GM19043 (cell line): ENCODE measurements at regions not wholly inside any gene's neighbourhood (a gene's known extent, or its start where the extent isn't known, plus 50 kb on each side); places are given as distances from the start of the nearest gene placed in this dataset.

Experiments
- ATAC-seq: cut with Tn5 transposase; IDR thresholded peaks from one replicate; pipeline ENCODE4 v1.9.1; 2021; ENCODE audit warnings: low read depth; ENCODE audit not compliant: unreplicated experiment

DNA sequence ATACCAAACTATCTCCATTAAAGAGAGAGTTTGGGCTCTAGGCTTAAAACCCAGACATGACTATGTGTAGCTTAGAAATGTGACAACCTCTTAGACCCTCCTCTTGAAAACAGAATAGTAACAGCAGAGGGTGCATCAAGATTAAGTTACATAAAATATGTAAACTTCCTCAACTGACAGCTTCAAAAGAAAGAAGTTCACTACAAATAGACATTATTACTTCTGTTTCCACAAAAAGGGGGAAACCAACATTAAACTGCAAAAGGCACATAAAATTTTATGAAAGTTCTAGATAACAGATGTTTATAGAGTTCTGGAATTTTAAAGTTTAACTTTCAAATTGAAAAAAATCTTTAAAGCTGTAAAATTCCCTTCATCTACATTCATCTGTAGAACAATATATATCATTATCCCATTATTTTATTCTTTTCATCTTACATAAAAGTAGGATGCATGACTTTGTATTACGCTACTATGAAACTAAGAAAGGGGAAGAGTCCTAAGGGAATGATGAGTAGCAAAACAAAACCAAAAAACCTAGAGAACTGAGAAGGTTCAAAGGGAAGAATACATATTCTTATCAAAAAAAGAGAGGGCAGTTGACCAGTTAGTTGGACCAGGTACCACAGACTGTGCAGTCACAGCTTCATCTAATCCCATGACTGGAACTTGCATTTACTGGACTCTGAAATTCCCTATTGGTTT is 177.0 kb downstream of the SIPA1L2 start:
- ATAC-seq = no peak

DNA sequence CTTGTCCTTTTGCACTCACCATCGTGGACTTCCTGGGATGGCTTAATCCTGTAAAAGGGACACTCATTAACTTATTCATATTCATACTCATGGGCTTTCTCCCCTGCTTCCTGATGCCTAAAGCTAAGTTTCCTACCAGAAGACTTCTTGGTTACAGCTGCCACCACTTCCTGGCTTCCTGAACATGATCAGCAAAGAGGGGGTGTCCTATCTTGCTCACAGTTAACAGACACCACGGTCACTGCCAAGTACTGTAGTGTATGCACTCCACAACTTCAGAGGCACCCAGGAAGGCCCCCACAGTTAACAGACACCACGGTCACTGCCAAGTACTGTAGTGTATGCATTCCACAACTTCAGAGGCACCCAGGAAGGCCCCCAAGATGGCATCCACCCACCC is 177.8 kb downstream of the SIPA1L2 start:
- no peak for ATAC-seq

DNA sequence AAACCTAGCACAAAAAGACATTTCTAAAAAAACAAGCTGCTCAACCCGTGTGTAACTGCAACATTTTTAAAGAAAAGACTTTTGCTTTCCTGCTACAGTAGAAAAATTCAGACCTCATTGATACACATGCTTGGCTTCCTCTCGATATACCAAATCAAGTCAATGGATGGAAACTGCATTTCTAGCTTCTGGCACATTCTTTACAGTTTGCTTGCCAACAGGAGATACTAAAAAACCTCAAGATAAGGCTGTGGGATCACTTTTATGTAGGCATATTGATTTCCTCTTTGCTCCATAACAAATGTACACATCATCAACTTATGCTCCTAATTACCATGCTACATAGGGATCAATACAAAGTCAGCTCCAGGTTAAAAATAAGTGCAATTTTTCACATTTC is 178.4 kb downstream of the SIPA1L2 start:
- ATAC-seq = no peak

DNA sequence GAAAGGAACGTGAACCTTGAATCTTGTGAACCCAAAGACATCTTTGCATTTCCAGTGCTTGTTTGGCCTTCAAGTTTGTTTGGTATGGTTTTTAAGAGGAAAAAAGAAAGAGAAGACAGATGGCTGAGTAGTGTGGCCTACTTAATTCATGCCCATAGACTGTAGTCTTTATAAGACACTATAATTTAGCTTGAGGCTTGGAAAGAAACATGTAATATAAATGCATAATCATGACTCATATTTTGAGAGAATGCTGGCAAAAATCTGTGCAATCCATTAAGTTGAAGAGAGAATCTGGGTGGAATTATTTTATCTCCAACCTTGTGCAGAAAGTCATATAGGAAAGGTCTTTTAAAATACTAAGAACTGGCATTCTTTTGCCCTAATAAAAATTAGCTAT is 179.3 kb downstream of the SIPA1L2 start:
- no peak for ATAC-seq

DNA sequence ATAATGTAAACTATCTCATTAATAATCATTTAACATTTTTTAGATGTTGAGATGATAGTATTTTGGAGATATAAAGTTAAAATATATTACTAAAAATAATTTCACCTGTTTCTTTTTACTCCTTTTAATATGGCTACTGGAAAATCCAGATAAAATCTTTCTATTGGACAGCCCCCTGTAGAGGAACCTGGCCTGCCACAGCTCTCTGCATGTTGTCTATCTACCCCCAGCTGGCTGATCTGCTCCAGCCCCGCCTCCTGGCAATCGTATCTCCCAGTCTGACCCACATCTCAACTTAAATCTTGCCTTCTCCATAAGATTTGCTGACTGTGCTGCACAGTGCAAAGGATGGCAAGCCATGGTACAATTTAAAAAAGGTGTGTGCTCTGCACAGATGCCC is 182.8 kb downstream of the SIPA1L2 start:
- ATAC-seq = no peak

DNA sequence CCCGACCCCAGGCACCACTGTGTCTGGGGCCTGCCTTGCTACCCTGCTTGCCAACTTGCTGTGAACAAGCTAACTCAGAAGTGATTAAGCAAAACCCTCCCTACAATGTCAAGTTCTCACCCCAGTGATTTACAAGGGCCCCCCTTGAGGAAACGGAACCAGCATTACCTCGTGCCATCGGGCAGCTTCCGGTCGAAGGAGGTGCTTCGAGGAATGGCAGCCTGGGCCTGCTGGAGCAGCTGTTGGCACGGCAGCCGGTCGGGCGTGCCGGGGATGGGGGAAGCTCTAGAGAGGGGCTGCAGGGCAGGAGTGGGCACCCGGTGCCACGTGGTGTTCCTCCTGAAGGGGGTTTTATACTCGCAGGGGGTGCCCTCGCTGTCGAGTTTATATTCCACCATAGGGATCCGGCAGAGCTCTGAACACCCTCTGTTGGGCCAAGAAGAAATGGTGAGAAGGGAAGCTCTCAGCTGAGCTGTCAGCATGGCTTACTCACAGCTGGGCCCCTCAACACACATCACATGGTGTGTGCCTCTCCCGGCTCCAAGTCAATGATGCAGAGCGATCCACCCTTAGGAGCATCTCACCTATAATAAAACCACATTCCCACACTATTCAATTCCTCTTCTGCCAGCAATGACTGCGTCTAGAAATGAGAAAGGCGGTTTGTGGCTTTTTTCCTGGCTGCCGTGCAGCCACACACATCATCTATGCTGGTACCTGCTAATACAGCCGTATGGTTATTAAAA is 184.4 kb downstream of the SIPA1L2 start:
- no peak for ATAC-seq

DNA sequence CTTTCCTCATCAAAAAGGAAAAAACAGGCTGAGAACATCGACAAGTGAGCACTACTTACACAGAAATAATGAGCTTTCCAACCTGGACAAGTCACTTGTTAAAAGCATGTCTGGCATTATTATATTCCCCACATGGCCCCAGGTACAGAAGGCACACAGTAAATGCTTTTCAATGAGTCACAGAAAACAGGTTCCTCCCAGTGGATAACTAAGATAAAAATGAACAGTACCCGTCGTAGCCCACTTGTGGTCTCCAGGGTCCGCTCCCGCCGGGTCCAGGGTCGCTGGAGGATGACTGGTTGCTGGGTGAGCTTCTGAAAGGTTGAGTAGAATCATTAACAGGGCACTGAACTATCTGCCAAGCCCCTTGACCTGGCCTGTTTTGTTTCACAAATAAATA is 186.6 kb downstream of the SIPA1L2 start:
- no peak for ATAC-seq

DNA sequence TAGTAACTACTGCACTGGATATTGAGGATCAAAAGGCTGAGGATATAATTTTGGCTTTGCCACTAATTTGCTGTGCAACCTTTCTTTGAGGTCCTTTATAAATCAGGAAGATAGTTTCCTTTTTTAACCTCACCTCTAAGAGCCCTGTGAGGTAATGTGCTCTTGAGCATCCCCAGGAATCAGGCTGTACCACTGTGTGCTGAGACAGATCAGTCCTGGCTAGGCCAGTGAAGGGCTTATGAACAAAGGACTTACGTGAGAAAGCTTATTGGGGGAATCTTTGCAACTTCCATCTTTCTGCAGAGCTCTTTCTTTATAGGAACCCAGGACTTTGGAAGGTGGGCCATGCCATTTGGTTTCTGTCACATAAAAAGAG is 188.9 kb downstream of the SIPA1L2 start:
- ATAC-seq = no peak

DNA sequence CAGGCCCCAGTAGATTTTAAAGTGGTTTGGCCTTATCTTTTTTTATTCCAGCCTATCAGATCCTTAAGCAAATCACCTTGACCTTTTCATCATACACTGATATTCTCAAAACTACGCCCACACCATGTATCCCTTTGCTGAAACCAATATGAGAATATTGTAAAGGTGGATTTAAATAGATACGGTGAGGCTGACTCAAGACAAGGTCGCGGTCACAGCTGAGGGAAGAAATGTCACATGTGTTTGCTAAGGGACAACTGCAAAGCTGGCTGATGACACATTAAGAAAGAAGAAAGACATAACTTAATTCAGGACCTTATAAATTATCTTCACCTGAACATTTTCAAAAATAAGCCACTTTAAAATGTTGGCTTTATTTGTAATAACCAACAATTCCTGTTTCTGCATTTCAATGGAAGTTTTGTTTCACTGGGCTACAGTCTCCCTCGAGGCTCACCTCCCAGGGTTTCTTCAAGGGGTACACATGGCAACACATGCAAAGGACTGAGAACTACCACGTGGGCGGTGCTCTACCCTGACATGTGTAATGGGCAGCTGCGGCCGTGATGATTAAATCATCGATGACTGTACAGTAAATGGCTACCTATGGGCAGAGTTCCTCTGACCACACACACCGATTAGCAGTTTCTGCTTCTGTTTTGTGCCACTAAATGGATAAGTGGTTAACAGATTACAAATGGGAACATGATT is 189.5 kb downstream of the SIPA1L2 start:
- ATAC-seq = no peak

DNA sequence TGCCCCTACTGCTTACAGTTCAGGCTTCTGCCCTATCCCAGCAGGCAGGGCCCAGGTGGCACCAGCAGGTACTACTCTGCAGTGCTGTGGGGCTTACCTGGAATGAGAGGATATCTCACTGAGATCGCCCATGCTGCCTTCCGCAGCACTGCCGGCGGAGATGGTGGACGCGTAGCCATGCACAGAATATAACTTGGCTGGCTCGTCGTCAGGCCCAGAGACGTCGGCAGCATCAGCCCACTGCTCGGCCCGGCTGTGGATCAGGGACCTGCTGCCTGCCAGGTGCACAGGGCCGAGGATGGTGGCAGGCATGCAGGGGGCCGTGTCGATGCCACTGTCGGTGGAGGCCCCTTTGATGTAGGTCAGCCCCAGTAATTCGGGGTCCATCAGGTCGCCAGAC is 190.9 kb downstream of the SIPA1L2 start:
- ATAC-seq = no peak

DNA sequence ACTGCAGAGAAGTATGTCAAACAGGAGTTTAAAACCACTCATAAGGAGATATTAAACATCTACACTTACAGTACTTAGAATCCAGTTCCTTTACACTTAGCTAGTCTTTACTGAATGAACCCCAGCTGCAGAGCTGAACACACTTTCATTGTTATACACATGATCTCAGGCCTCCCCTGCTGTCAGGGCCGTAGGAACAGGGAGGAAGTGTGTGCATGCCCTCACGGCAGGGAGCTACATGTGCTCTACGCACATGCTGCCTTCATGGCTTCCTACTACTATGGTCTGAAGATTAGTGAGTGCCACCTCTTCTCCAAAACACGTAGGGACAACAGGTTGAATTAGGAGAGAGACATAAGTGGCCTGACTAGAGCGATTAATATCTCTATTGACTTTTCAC is 191.5 kb downstream of the SIPA1L2 start:
- no peak for ATAC-seq

DNA sequence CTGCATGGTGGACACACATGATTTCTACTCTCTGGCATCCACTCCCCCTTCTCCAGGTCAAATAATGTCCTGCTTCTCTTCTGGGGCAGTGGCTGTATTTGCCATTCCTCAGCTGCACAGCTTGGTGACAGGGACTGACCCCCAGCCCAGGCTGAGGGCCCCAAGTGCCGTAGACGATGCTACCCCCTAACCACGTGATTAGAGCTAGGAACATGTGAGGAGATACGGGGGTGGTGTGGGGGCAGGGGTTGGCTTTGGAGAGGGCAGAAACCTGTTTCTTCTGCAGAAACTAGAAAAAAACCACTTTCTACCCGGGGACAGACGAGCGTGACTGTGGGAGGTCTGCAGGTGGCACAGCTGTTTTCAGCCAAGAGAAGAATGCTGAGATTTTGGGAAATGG is 192.4 kb downstream of the SIPA1L2 start:
- ATAC-seq = no peak

DNA sequence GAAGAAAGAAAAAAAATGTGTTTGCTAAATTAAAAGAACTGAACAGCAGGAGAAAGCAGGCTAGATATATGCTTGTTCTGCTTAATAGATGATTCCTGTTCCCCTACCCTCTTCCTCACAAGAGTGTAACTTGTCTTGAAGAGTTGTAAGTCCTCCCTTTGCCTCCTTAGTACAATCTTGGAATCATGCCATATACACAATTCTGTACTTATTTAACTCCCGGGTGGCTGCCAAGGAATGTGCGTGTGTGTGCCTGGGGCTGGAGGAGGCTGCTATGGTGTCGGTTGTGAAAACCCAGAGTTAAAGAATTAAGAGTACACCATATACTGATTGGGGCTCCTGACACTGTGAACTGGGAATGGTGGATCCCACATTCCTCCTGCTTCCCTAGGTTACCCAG is 194.2 kb downstream of the SIPA1L2 start:
- ATAC-seq = no peak

DNA sequence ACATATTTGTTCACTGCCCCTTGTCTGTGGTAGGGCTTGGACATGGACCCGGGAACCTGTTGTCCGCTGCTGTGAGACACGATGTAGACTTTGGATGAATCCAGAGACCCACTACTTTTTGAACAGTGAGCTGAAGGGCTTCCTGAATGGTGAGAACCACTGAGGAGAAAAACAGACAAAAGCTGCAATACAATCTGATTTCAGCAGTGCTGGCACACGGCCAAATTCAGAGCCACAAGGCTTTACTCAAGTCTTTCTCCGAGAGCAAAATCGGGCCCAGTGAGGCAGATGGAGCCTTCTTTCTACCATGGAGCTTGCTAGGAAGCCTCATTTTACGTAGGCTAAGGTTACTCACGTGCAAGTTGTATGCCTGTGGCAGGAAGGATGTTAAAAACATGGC is 197.6 kb downstream of the SIPA1L2 start:
- no peak for ATAC-seq

DNA sequence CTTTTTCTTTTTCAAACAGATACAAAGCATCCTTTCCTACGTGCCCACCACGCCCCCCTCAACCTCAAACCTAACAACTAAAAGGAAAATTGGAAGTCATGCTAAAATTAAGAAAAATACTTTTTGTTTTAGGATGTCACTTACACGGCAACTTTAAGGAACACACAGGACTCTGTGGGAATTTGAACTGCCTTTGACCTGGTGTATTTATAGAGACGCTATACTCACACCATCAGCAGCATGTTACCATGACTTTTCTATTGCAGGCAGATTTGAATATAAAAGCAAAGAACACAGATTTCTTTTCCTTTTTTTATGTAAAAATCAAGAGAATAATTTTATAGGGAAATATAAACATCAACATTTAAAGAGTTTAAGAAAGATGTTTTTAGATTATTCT is 198.2 kb downstream of the SIPA1L2 start:
- no peak for ATAC-seq

DNA sequence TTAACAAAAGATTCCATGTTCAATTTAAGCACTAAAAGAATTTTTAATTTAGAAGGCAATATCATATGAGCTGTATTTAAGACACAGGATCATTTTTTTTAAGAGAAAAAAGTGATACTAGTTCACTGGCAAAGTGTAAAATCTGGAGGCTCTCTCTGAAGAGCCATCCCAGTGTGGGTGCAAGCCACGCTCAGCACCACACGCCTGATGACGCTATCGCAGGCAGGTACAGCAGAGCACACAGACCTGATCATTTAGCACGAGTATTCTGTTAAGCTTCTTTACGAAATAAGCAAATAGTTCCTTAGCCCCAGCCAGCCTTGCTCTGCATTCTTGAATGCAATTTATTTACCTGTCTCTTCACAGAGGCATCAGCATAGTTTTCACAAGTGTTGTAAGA is 198.6 kb downstream of the SIPA1L2 start:
- no peak for ATAC-seq

DNA sequence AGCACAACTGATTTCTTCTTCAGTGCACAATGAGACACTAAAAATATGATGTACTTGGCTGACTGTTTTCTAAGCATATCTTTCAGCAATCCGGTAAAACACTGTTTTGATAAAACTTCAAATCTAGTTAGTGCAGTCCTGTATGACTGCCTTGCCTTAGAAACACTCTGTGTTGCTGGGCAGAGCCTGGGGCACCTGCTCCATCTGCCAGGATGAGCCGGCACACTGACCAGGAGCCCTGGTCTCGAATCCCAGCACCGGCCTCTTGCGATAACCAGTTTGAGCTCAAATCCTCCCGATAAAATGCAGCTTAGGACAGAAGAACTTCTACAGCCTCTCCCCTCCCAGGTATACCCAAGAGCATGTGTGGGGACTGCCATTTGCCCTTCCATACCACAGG is 199.5 kb downstream of the SIPA1L2 start:
- no peak for ATAC-seq

DNA sequence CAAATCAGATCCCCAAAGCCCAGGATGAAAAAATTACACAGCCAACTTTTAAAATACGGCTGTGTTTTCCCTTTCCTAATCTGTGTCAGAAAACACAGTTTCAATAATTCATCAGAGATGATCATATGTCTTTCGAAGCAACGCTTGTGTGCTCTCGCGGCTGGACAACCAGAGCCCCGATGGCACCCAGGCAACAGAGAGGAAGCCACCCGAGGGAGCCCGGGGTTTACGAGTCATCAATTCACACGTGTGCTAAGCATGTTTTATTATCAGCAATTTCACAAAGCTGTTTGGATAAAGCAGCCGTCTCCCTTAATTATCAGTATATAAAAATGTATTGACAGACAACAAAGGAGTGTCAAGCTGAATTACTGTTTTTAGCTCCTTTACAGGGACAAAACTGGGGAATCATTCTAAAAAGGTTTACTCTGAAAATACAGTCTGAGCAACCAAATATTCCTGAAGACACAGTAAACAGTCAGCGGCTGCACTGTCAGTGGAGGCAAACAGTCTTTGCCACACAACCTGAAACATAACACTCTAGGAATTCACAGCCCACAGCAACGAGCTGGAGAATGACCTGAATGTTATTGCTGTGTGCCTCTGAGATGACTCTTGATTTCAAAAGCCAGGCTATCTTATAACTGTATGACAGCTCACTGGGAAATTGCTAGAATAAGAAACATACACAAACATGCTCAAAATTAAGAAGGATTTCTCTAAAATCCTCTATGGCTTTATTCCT is 201.0 kb downstream of the SIPA1L2 start:
- no peak for ATAC-seq

DNA sequence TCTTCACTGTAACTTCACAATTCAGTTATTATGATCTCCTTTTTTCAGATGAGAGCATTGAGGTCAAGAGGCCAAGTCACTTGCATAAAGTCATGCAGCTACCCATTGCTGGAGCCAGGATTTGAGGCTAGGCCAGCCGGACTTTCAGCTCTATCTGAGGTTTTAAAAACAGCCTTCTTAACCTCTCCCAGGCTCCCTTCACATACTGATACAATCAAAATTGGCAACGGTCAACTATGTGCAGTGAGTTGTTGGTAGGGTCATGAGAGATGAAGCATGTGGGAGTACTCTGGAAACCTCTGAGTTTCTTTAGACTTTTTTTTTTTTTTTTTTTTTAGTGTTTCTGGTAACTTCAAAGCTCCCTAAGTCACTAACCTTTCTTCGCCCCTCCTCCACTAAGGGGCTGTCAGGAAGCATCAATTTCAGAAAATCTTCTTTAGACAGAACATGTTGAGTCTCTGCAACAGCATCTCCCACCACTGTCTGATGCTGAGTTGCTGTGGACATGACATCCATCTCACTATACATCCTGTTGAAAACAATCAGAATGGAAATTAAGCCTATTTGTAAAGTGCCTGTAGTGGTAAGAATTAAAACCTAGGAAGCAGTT is 201.8 kb downstream of the SIPA1L2 start:
- no peak for ATAC-seq

DNA sequence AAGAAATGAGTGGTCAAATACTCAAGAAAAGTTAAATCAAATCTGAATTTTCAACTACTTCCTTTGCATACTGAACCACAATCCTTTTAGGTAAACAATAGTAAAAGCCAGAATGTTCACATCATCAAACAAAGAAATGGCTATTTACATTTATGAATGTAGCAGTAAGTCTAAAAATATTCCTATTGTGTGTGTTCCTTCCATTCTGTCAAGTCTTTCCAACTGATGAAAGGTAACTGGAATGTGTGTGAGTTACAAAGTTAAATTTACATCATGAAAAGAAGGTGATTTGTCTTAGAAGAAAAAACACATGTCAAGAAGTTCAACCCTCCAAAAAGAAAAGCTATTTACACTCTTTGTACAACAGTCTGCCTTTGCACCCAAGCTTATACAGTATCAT is 203.1 kb downstream of the SIPA1L2 start:
- ATAC-seq = no peak

DNA sequence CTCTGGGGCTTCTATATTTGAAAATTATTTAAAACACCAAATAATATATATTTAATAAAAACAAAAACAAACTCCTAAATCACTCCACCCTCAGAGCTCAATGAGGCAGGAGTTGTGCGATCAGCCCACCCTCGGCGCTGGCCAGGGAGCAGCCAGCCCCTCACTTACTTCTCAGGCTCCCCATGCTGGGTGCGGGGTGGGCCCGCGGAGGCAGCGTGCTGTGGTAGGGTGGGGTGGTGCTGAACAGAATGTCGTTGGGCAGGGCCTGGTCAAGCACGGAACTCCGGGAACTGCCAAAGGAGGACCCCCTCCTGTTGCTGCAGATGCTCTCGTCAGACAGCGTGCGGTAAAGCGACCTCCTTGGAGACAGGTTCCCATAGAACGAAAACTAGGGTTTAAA is 204.5 kb downstream of the SIPA1L2 start:
- ATAC-seq = no peak
